Osteocyte (in vitro differentiated cells): ENCODE measurements at regions not wholly inside any gene's neighbourhood (a gene's known extent, or its start where the extent isn't known, plus 50 kb on each side); places are given as distances from the start of the nearest gene placed in this dataset.

Experiments
- DNase-seq: peaks from one replicate; pipeline ENCODE4 v3.0.0; 2021; ENCODE audit warnings: mixed read lengths; ENCODE audit not compliant: unreplicated experiment; ENCODE audit errors: extremely low spot score
- H3K27ac Mint-ChIP-seq: one replicate; pipeline ENCODE4 v1.8.0; 2021; ENCODE audit warnings: mild to moderate bottlenecking, mixed read lengths; ENCODE audit not compliant: unreplicated experiment
- H3K27me3 Mint-ChIP-seq: one replicate; pipeline ENCODE4 v1.8.0; 2021; ENCODE audit warnings: mixed read lengths; ENCODE audit not compliant: unreplicated experiment
- H3K36me3 Mint-ChIP-seq: one replicate; pipeline ENCODE4 v1.8.0; 2021; ENCODE audit warnings: mixed read lengths; ENCODE audit not compliant: unreplicated experiment
- H3K4me1 Mint-ChIP-seq: one replicate; pipeline ENCODE4 v1.8.0; 2021; ENCODE audit warnings: mixed read lengths; ENCODE audit not compliant: unreplicated experiment
- H3K4me3 Mint-ChIP-seq: one replicate; pipeline ENCODE4 v1.8.0; 2021; ENCODE audit warnings: mild to moderate bottlenecking, moderate library complexity, mixed read lengths; ENCODE audit not compliant: unreplicated experiment
- H3K9me3 Mint-ChIP-seq: one replicate; pipeline ENCODE4 v1.8.0; 2021; ENCODE audit warnings: mixed read lengths; ENCODE audit not compliant: unreplicated experiment
- TF ChIP-seq, protein P1 (sequence below): fragments of 200-600 bp; sonication (generic); IDR thresholded peaks from 2 replicates; pipeline ENCODE4 v1.5.0; 2021; ENCODE audit warnings: antibody characterized with exemption, mild to moderate bottlenecking, moderate library complexity

DNA sequence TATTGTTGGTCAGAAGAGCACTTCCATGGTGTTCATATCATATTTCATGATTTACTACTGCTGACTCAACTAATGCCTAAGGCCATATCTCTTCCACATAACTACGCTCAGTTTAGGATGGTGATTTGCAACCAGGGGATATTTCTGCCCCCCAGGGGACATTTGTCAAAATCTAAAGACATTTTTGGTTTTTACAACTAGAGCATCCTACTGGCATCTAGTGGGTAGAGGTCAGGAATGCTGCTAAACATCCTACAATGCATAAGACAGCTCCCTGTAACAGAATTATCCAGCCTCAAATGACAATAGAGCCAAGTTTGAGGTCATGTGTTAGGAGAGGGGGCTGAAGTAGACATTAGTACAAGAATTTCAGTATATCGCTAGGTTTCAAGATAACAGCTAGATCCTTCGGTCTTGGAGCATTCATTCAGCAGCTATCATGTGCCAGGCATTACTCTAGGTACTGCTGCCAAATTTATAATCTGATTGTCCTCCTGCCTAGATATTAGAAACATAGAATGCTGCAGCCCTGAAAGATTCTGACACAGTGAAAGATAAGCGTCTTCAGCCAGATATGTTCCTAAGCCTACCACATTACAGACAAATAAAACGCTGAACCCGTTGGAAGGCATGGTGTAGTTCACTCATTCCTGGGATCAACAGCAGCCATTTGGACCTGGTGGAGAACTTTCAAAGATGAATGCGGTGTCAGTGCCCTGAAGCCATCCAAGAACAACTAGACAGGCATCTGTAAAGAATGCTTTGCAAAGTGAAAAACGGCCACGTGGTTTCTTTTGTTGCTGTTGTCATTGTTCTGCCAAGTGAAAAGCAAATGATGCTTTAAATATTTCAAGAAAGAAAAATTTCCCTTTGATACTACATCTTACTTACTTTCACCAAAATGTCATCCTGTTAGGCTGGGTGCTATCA, 55.5 kb upstream of the FST start:
- no peak for DNase-seq
- Mint-ChIP-seq H3K4me1 (peaks cover 31% of the 10 kb centered on the region), H3K27me3 (no peaks in the 10 kb centered on the region), H3K36me3 (no peaks in the 10 kb centered on the region), H3K9me3 (no peaks in the 10 kb centered on the region), H3K27ac (no peak overlapping the region), H3K4me3 (no peak overlapping the region)
- TF ChIP-seq, protein P1, sequence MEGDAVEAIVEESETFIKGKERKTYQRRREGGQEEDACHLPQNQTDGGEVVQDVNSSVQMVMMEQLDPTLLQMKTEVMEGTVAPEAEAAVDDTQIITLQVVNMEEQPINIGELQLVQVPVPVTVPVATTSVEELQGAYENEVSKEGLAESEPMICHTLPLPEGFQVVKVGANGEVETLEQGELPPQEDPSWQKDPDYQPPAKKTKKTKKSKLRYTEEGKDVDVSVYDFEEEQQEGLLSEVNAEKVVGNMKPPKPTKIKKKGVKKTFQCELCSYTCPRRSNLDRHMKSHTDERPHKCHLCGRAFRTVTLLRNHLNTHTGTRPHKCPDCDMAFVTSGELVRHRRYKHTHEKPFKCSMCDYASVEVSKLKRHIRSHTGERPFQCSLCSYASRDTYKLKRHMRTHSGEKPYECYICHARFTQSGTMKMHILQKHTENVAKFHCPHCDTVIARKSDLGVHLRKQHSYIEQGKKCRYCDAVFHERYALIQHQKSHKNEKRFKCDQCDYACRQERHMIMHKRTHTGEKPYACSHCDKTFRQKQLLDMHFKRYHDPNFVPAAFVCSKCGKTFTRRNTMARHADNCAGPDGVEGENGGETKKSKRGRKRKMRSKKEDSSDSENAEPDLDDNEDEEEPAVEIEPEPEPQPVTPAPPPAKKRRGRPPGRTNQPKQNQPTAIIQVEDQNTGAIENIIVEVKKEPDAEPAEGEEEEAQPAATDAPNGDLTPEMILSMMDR: no peak

DNA sequence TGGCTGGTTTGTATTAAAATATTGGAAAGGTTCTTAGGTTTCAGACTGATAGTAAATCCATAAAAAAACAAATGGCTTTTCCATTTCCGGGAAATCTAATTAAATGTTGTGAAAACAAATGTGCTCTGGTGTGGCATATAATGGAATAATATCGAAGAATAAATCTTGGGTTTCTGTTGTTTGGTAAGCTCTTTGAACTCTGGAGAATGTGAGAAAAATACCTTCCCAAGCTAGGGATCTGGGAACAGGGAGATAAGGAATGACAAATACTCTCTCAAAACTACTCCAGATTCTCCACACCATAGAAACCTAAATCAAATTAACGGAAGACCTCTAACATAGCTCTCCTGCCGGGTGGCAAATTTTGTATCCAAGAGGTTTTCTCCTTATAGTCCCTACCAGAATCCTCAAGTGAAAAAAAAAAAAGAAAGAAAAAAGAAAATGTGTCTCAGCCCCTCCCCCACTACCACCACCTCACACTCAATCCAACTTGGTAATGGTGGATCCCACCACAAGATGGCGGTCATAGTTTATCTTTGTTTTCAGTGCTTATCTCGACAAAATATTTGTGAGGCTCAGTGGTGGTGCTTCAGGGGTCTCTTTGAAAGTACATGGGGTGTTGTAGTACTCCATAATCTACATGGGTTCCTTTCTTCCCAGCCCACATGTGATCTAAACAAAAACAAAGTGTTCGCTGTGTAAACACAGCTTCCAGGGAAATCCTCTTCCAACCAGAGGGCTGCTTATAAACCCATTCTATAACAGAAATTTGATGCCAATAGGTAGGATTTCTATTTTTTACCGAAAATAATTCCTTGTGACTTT, 54.5 kb upstream of the FST start:
- TF ChIP-seq, protein P1: peak; percentile 18
- Mint-ChIP-seq H3K9me3 (no peaks in the 10 kb centered on the region), H3K4me3 (no peak overlapping the region), H3K4me1 (peaks cover 41% of the 10 kb centered on the region), H3K27ac (no peak overlapping the region), H3K27me3 (no peaks in the 10 kb centered on the region), H3K36me3 (no peaks in the 10 kb centered on the region)
- DNase-seq: no peak

DNA sequence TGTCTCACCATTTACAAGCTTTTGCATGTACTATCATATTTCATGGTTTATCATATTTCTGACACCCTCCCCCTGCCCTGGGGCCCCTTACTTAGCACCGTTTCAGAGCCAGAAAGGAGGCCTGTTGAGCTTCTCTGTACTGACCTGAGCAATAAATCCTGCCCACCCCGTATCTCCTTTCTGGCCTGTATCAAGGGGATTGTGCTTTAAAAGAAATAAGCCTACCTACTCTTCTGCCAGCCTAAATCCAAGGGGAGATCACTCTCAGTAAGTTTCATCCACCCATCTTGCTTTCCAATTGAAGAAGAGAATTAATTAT, 54.0 kb upstream of the FST start:
- TF ChIP-seq, protein P1: no peak
- DNase-seq: no peak
- Mint-ChIP-seq H3K9me3 (no peaks in the 10 kb centered on the region), H3K4me1 (peaks cover 43% of the 10 kb centered on the region), H3K27me3 (no peaks in the 10 kb centered on the region), H3K4me3 (no peak overlapping the region), H3K36me3 (no peaks in the 10 kb centered on the region), H3K27ac (no peak overlapping the region)

DNA sequence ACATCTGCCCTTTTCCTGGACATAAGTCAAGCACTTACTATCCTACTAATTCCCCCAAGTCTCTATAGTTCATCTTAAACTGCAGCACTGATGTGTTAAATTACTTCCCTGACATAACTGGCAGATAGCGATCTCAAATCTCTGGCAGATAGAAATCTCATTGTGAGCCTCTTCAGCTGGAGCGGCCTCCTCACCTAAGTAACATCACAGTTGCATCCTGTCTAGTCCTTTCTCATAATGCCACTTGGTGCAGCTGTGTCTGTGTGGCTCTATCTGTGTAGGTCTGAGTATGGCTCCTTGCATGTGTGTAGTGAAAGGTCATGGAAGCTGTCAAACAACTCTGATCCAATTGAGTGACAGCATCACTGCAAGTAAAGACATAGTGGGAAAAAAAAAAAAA, 53.6 kb upstream of the FST start:
- Mint-ChIP-seq H3K4me1 (peaks cover 43% of the 10 kb centered on the region), H3K27ac (no peak overlapping the region), H3K27me3 (no peaks in the 10 kb centered on the region), H3K9me3 (no peaks in the 10 kb centered on the region), H3K4me3 (no peak overlapping the region), H3K36me3 (no peaks in the 10 kb centered on the region)
- TF ChIP-seq, protein P1: no peak
- no peak for DNase-seq

DNA sequence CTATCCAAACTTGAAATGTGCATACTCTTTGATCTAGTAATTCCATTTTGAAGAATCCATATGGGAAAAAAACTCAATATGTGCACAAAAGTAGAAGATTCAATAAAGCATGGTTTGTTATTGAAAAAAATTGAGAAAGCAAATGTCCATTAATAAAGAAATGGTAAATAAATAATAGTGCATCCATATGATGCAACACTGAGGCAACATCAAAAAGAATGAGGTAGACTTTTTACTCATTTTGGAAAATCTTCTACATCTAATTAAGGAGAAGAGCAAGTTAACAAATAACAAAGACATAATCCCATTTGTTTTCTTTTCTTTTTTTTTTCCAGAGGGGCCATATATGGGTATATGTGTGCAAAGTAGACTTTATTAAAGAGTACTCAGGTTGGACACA, 52.5 kb upstream of the FST start:
- DNase-seq: no peak
- H3K27me3 Mint-ChIP-seq: no peaks in the 10 kb centered on the region
- H3K4me1 Mint-ChIP-seq: peaks cover 39% of the 10 kb centered on the region
- H3K36me3 Mint-ChIP-seq: no peaks in the 10 kb centered on the region
- H3K4me3 Mint-ChIP-seq: no peak overlapping the region
- H3K27ac Mint-ChIP-seq: no peak overlapping the region
- H3K9me3 Mint-ChIP-seq: no peaks in the 10 kb centered on the region
- TF ChIP-seq, protein P1: no peak
